K562 (cell line): ENCODE measurements at regions not wholly inside any gene's neighbourhood (a gene's known extent, or its start where the extent isn't known, plus 50 kb on each side); places are given as distances from the start of the nearest gene placed in this dataset.

Experiments
- ATAC-seq: fragments of 200-7000 bp; cut with Tn5 transposase; 3 replicates; pipeline ENCODE4 v1.9.1; 2020; ENCODE audit warnings: moderate library complexity
- BruUV-seq: library from RNA; stranded (reverse); fragments of 400-500 nt; replicated peaks from 2 replicates; lab custom pipeline; 2021; lab: Mats Ljungman, UMichigan
- CTCF ChIA-PET: fragments of 300-600 bp; formaldehyde crosslinking; extraction: SDS; loops from one replicate; lab custom pipeline; 2021; ENCODE audit warnings: low intra/inter-chr PET ratio; lab: Yijun Ruan, JAX
- POLR2A ChIA-PET: fragments of 300-600, 350-650 bp; sonication (Branson Sonifier 250); formaldehyde crosslinking; extraction: SDS; loops from one replicate; lab custom pipeline; 2021; ENCODE audit warnings: antibody characterized with exemption, inconsistent platforms; lab: Yijun Ruan, JAX
- DNase-seq, 4 experiments: peaks; one replicate each; pipeline versions ENCODE4 v3.0.0 to v3.0.0-alpha.2; 2011 to 2018; ENCODE audit warnings: low spot score in 3 of 4, mixed read lengths in 3 of 4; ENCODE audit errors: extremely low read depth in 1 of 4
- FAIRE-seq: peaks from 2 replicates; lab custom pipeline; 2011; peaks lifted over from hg19 to GRCh38; lab: Jason Lieb, UNC
- H2AFZ ChIP-seq: 2 replicates; pipeline ENCODE4 v1.6.0; 2011; ENCODE audit warnings: low read depth, low read length, control low read depth, inconsistent platforms
- H3K27ac ChIP-seq: fragments of 200-600 bp; 3 replicates; pipeline ENCODE4 v1.8.0; 2011; ENCODE audit warnings: low read depth, mild to moderate bottlenecking, control low read depth, inconsistent platforms, low read length, moderate library complexity, mixed read lengths; ENCODE audit errors: extremely low read depth
- H3K27me3 ChIP-seq, 2 experiments: fragments of 300-600 bp in 1 of 2; 2 replicates in 1 of 2; 3 replicates in 1 of 2; pipeline versions ENCODE4 v1.6.0 to v1.8.0; 2011; ENCODE audit warnings: inconsistent platforms in 2 of 2, low read length in 2 of 2, mild to moderate bottlenecking in 1 of 2, mixed read lengths in 1 of 2, moderate library complexity in 1 of 2; ENCODE audit not compliant: control insufficient read depth in 2 of 2, insufficient read depth in 2 of 2
- H3K36me3 ChIP-seq: fragments of 300-600 bp; 3 replicates; pipeline ENCODE4 v1.8.0; 2011; ENCODE audit warnings: mild to moderate bottlenecking, low read length, inconsistent platforms; ENCODE audit not compliant: control insufficient read depth, insufficient read depth
- H3K4me1 ChIP-seq, 2 experiments: fragments of 200-600 bp in 1 of 2; replicated peaks in 1 of 2; 2 replicates in 1 of 2; 3 replicates in 1 of 2; pipeline versions ENCODE4 v1.5.1 to v1.8.0; 2011; ENCODE audit warnings: inconsistent platforms in 2 of 2, low read length in 2 of 2, mild to moderate bottlenecking in 1 of 2, mixed read lengths in 1 of 2, moderate library complexity in 1 of 2; ENCODE audit not compliant: control insufficient read depth in 2 of 2, insufficient read depth in 2 of 2
- H3K4me2 ChIP-seq: 2 replicates; pipeline ENCODE4 v1.6.1; 2011; ENCODE audit warnings: low read length, control low read depth, inconsistent platforms, mixed read lengths; ENCODE audit not compliant: insufficient read depth
- H3K4me3 ChIP-seq: fragments of 200-600 bp; sonication (generic), shearing (Covaris generic); 2 replicates; pipeline ENCODE4 v1.5.1; 2016; ENCODE audit warnings: control low read depth, inconsistent platforms
- H3K79me2 ChIP-seq: fragments of 200-600 bp; 3 replicates; pipeline ENCODE4 v1.8.0; 2011; ENCODE audit warnings: low read length, inconsistent platforms; ENCODE audit not compliant: control insufficient read depth, insufficient read depth
- H3K9ac ChIP-seq, 2 experiments: 2 replicates each; pipeline versions ENCODE4 v1.6.0 to v1.6.1; 2011; ENCODE audit warnings: low read depth in 2 of 2, low read length in 2 of 2, control low read depth in 1 of 2, inconsistent platforms in 1 of 2, mild to moderate bottlenecking in 1 of 2, mixed read lengths in 1 of 2; ENCODE audit not compliant: insufficient read depth in 1 of 2
- H3K9me1 ChIP-seq: one replicate; pipeline ENCODE4 v1.6.0; 2011; ENCODE audit warnings: inconsistent platforms, mild to moderate bottlenecking, low read length, moderate library complexity; ENCODE audit not compliant: control insufficient read depth, insufficient read depth
- H3K9me3 ChIP-seq: replicated peaks from 2 replicates; pipeline ENCODE4 v1.5.1; 2011; ENCODE audit warnings: low read depth, low read length, inconsistent platforms; ENCODE audit not compliant: control insufficient read depth, insufficient read depth
- H4K20me1 ChIP-seq: replicated peaks from 2 replicates; pipeline ENCODE4 v1.6.1; 2011; ENCODE audit warnings: low read length, inconsistent platforms, mixed read lengths; ENCODE audit not compliant: control insufficient read depth, insufficient read depth
- ETV1 ChIP-seq: fragments of 450-650 bp; conservative IDR thresholded peaks from 2 replicates; pipeline ENCODE4 v1.6.1; 2016; ENCODE audit warnings: missing genetic modification characterization, control low read depth, low read depth, missing compliant biosample characterization
- HNRNPL ChIP-seq: fragments of 200-400 bp; formaldehyde crosslinking; IDR thresholded peaks from 2 replicates; pipeline ENCODE4 v1.6.1; 2017; ENCODE audit warnings: low read depth, mild to moderate bottlenecking, low read length
- LEF1 ChIP-seq: fragments of 450-650 bp; IDR thresholded peaks from 2 replicates; pipeline ENCODE4 v1.6.1; 2016; ENCODE audit warnings: mild to moderate bottlenecking
- ZNF639 ChIP-seq, 2 experiments: fragments of 200-800 bp in 1 of 2; sonication (Bioruptor generic) in 1 of 2; sonication (generic) in 1 of 2; formaldehyde crosslinking in 1 of 2; IDR thresholded peaks in 1 of 2; conservative IDR thresholded peaks in 1 of 2; 2 replicates each; pipeline versions ENCODE4 v1.5.0 to v1.6.1; 2016 to 2020; ENCODE audit warnings: missing compliant biosample characterization in 1 of 2, missing genetic modification characterization in 1 of 2, missing genetic modification reagents in 1 of 2
- WGBS: fragments of 100-300 bp; shearing (Covaris generic); methylation state at CpG from one replicate; pipeline ENCODE4 v1.1.6; 2016; ENCODE audit warnings: low coverage, mixed read lengths; ENCODE audit not compliant: insufficient coverage; ENCODE audit errors: missing lambda C conversion rate; 5-methylcytosine and 5-hydroxymethylcytosine counted together
- in situ Hi-C: fragments of 300-500 bp; cut with MboI; formaldehyde crosslinking; loops from 4 replicates; pipeline ENCODE4 v1.15.0; 2018; ENCODE audit warnings: inconsistent platforms, mixed read lengths
- intact Hi-C: fragments of 100-400 bp; cut with micrococcal nuclease; formaldehyde crosslinking; loops from 2 replicates; pipeline ENCODE4 v1.14.2; 2022
- TF ChIP-seq, protein P1 (sequence below): fragments of 450-650 bp; IDR thresholded peaks from 2 replicates; pipeline ENCODE4 v1.6.1; 2017; ENCODE audit warnings: antibody characterized with exemption, mild to moderate bottlenecking

DNA sequence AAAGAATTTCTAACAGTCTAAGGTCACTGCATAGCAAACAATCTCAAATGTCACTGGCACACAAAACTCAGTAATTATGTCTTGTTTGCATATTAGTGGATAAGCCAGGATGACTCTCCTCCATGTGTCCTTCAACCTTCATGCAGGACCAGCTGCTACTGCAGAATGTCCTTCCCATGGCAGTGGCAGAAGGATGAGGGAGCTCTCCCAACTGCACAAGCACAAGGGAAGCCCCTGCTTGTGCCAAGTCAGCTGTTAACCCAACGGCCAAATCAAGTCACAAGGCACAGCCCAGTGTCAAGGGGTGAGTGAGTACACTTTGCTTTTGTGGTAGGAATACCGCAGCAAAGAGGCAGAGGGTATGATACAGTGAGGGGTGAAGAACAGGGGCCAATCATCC, 59.3 kb upstream of the VWC2 start (continued):
- TF ChIP-seq, protein P1, sequence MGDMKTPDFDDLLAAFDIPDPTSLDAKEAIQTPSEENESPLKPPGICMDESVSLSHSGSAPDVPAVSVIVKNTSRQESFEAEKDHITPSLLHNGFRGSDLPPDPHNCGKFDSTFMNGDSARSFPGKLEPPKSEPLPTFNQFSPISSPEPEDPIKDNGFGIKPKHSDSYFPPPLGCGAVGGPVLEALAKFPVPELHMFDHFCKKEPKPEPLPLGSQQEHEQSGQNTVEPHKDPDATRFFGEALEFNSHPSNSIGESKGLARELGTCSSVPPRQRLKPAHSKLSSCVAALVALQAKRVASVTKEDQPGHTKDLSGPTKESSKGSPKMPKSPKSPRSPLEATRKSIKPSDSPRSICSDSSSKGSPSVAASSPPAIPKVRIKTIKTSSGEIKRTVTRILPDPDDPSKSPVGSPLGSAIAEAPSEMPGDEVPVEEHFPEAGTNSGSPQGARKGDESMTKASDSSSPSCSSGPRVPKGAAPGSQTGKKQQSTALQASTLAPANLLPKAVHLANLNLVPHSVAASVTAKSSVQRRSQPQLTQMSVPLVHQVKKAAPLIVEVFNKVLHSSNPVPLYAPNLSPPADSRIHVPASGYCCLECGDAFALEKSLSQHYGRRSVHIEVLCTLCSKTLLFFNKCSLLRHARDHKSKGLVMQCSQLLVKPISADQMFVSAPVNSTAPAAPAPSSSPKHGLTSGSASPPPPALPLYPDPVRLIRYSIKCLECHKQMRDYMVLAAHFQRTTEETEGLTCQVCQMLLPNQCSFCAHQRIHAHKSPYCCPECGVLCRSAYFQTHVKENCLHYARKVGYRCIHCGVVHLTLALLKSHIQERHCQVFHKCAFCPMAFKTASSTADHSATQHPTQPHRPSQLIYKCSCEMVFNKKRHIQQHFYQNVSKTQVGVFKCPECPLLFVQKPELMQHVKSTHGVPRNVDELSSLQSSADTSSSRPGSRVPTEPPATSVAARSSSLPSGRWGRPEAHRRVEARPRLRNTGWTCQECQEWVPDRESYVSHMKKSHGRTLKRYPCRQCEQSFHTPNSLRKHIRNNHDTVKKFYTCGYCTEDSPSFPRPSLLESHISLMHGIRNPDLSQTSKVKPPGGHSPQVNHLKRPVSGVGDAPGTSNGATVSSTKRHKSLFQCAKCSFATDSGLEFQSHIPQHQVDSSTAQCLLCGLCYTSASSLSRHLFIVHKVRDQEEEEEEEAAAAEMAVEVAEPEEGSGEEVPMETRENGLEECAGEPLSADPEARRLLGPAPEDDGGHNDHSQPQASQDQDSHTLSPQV: no peak
- no peak for TF ChIP-seq ETV1 (tag)
- no peak for TF ChIP-seq ZNF639 (CRISPR knock-in tag; conservative IDR thresholded peaks at IDR 0.05 in 1 of 2, IDR thresholded peaks at IDR 0.05 in 1 of 2)
- no peak for TF ChIP-seq HNRNPL
- no peak for TF ChIP-seq LEF1

GRCh38 chr7:49715486-49715885, 58.0 kb upstream of the VWC2 start:
- Histone ChIP-seq H3K9me3 (no peaks in the 10 kb centered on the region), H3K4me1 (no peaks in the 10 kb centered on the region), H3K27me3 (no peaks in the 10 kb centered on the region), H3K27ac (no peak overlapping the region), H3K4me3 (no peak overlapping the region), H2AFZ (no peak overlapping the region), H3K9me1 (no peaks in the 10 kb centered on the region), H3K4me2 (no peak overlapping the region), H3K36me3 (no peaks in the 10 kb centered on the region), H3K79me2 (no peaks in the 10 kb centered on the region), H4K20me1 (no peaks in the 10 kb centered on the region), H3K9ac (no peak overlapping the region)
- in situ Hi-C loops: no loop called here
- WGBS: 0% methylated on average over 2 of the region's 2 CpGs
- no peak for FAIRE-seq
- POLR2A ChIA-PET: no interaction called here
- ATAC-seq: no peak
- intact Hi-C loops: no loop called here
- no TSS peak for BruUV-seq
- CTCF ChIA-PET: no interaction called here
- DNase-seq: no peak
